ENCODE measurements at regions not wholly inside any gene's neighbourhood (a gene's known extent, or its start where the extent isn't known, plus 50 kb on each side); places are given as distances from the start of the nearest gene placed in this dataset.

- TF ChIP-seq CTCF (IDR thresholded peaks at IDR 0.05), result no peak
- no peak for TF ChIP-seq POLR2A (IDR thresholded peaks at IDR 0.05)
Observed at GRCh38 chr21:19490481-19490880, 1086.9 kb upstream of the TMPRSS15 start.

Data from heart left ventricle (tissue), 13 donors.